LNCaP clone FGC (cell line): ENCODE measurements at regions not wholly inside any gene's neighbourhood (a gene's known extent, or its start where the extent isn't known, plus 50 kb on each side); places are given as distances from the start of the nearest gene placed in this dataset.

Experiments used
- DNase-seq: peaks from one replicate; pipeline ENCODE4 v3.0.0-alpha.2; 2011; ENCODE audit warnings: low read depth
- H3K4me3 ChIP-seq: 2 replicates; pipeline ENCODE4 v1.5.1; 2011; ENCODE audit warnings: mild to moderate bottlenecking, low read depth, low read length, control low read depth
- CTCF ChIP-seq: IDR thresholded peaks from 2 replicates; pipeline ENCODE4 v1.5.1; 2012; ENCODE audit warnings: mild to moderate bottlenecking; ENCODE audit not compliant: control insufficient read depth, insufficient read depth; ENCODE audit errors: extremely low read depth

GRCh38 chr11:39247570-39248137 lies 2211.8 kb downstream of the LRRC4C start:
- no peak for TF ChIP-seq CTCF
- DNase-seq = no peak
- no peak overlapping the region for H3K4me3 ChIP-seq

- H3K4me3 ChIP-seq = no peak overlapping the region
- DNase-seq = no peak
- no peak for TF ChIP-seq CTCF
These were observed 2219.9 kb downstream of the LRRC4C start for GRCh38 chr11:39239553-39239952.

GRCh38 chr11:39236916-39237315 lies 2222.5 kb downstream of the LRRC4C start:
- DNase-seq = no peak
- no peak overlapping the region for H3K4me3 ChIP-seq
- TF ChIP-seq CTCF = no peak

GRCh38 chr11:39221550-39222138 lies 2237.8 kb downstream of the LRRC4C start:
- TF ChIP-seq CTCF = no peak
- no peak overlapping the region for H3K4me3 ChIP-seq
- no peak for DNase-seq

GRCh38 chr11:39220501-39221230 lies 2238.8 kb downstream of the LRRC4C start:
- no peak overlapping the region for H3K4me3 ChIP-seq
- no peak for DNase-seq
- no peak for TF ChIP-seq CTCF

GRCh38 chr11:39220069-39220468 lies 2239.4 kb downstream of the LRRC4C start:
- no peak overlapping the region for H3K4me3 ChIP-seq
- no peak for DNase-seq
- TF ChIP-seq CTCF = no peak

- TF ChIP-seq CTCF = no peak
- no peak overlapping the region for H3K4me3 ChIP-seq
- DNase-seq = no peak
These were observed 2249.5 kb downstream of the LRRC4C start for GRCh38 chr11:39209981-39210380.
